OCI-LY7 (cell line): ENCODE measurements at regions not wholly inside any gene's neighbourhood (a gene's known extent, or its start where the extent isn't known, plus 50 kb on each side); places are given as distances from the start of the nearest gene placed in this dataset.

Source experiments
- BruUV-seq: library from RNA; stranded (reverse); fragments of 400-500 nt; replicated peaks from 2 replicates; lab custom pipeline; 2021; lab: Mats Ljungman, UMichigan
- CTCF ChIA-PET: fragments of 300-600 bp; sonication (Branson Sonifier 250); formaldehyde crosslinking; loops from one replicate; lab custom pipeline; 2022; ENCODE audit warnings: antibody characterized with exemption; ENCODE audit not compliant: unreplicated experiment; lab: Charles Lee
- POLR2A ChIA-PET: fragments of 300-600 bp; sonication (Branson Sonifier 250); formaldehyde crosslinking; loops from one replicate; lab custom pipeline; 2022; ENCODE audit warnings: antibody characterized with exemption; lab: Charles Lee
- DNase-seq: peaks from one replicate; pipeline ENCODE4 v3.0.0-alpha.2; 2015; ENCODE audit warnings: low spot score
- H2AFZ ChIP-seq: fragments of 200-600 bp; sonication (generic), shearing (Covaris generic); 2 replicates; pipeline ENCODE4 v1.6.1; 2014; ENCODE audit warnings: mild to moderate bottlenecking, antibody characterized with exemption, low read length, moderate library complexity
- H3K27ac ChIP-seq: fragments of 200-600 bp; sonication (generic); 2 replicates; pipeline ENCODE4 v1.5.1; 2014; ENCODE audit warnings: mixed run types, low read depth, mild to moderate bottlenecking, moderate library complexity, low read length, inconsistent platforms; ENCODE audit not compliant: poor library complexity, severe bottlenecking
- H3K36me3 ChIP-seq: fragments of 200-600 bp; sonication (generic); 2 replicates; pipeline ENCODE4 v1.6.1; 2014; ENCODE audit warnings: mild to moderate bottlenecking, antibody characterized with exemption, low read length, moderate library complexity, mixed read lengths; ENCODE audit not compliant: insufficient read depth
- H3K4me1 ChIP-seq: fragments of 200-600 bp; sonication (generic); 2 replicates; pipeline ENCODE4 v1.5.1; 2014; ENCODE audit warnings: mild to moderate bottlenecking, low read length; ENCODE audit not compliant: insufficient read depth, poor library complexity, severe bottlenecking
- H3K4me2 ChIP-seq: fragments of 200-600 bp; sonication (generic); 2 replicates; pipeline ENCODE4 v1.6.1; 2014; ENCODE audit warnings: mild to moderate bottlenecking, low read length
- H3K4me3 ChIP-seq: fragments of 200-600 bp; sonication (generic); 2 replicates; pipeline ENCODE4 v1.5.1; 2014; ENCODE audit warnings: mild to moderate bottlenecking, low read depth, low read length; ENCODE audit not compliant: poor library complexity, severe bottlenecking
- H3K79me2 ChIP-seq: fragments of 200-600 bp; sonication (generic); 2 replicates; pipeline ENCODE4 v1.6.1; 2016; ENCODE audit warnings: low read depth, mild to moderate bottlenecking, low read length, moderate library complexity, mixed read lengths; ENCODE audit not compliant: insufficient read depth
- H3K9me2 ChIP-seq: fragments of 200-600 bp; sonication (generic); 2 replicates; pipeline ENCODE4 v1.6.1; 2016; ENCODE audit warnings: mild to moderate bottlenecking, low read length, mixed read lengths; ENCODE audit not compliant: insufficient read depth
- H3K9me3 ChIP-seq: fragments of 200-600 bp; sonication (generic); 2 replicates; pipeline ENCODE4 v1.6.1; 2014; ENCODE audit warnings: mild to moderate bottlenecking, mixed run types, low read length, mixed read lengths
- H4K20me1 ChIP-seq: fragments of 200-600 bp; sonication (generic); 2 replicates; pipeline ENCODE4 v1.6.1; 2014; ENCODE audit warnings: mild to moderate bottlenecking, antibody characterized with exemption, low read length, moderate library complexity, mixed read lengths; ENCODE audit not compliant: insufficient read depth
- EZH2phosphoT487 ChIP-seq: fragments of 200-600 bp; sonication (generic); IDR thresholded peaks from 2 replicates; pipeline ENCODE4 v1.6.1; 2018; ENCODE audit warnings: low read depth, borderline replicate concordance, mild to moderate bottlenecking, mixed run types, antibody characterized with exemption, low read length, moderate library complexity, mixed read lengths
- intact Hi-C: fragments of 100-400 bp; cut with micrococcal nuclease; formaldehyde crosslinking; loops from one replicate; pipeline ENCODE4 v1.10.0; 2022; ENCODE audit not compliant: unreplicated experiment
- TF ChIP-seq, protein P1 (sequence below): fragments of 200-600 bp; sonication (generic); conservative IDR thresholded peaks from 2 replicates; pipeline ENCODE4 v1.5.1; 2014; ENCODE audit warnings: mild to moderate bottlenecking, antibody characterized with exemption, low read length, moderate library complexity, mixed read lengths

DNA sequence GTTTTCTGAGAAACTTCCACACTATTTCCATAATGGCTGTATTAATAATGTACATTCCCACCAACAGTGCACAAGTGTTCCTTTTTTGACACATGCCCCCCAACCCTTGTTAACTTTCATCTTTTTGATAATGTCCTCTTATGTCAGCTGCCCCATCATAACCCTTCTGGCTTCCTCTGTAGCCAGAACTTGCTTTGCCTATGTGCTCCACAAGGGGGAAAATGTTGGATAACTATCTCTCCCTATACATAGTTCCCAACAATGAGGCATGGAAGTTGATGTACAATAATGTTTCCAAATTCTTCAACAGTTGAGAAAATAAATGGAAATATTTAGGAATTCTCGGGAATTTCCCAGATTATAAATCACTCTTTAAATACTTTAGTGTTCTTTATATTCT lies 142.9 kb downstream of the ASB9 start:
- no TSS peak for BruUV-seq
- Histone ChIP-seq H3K9me2 (no peaks in the 10 kb centered on the region), H3K79me2 (no peaks in the 10 kb centered on the region), H3K4me1 (no peaks in the 10 kb centered on the region), H2AFZ (no peak overlapping the region), H3K4me3 (no peak overlapping the region), H3K36me3 (no peaks in the 10 kb centered on the region), H4K20me1 (no peaks in the 10 kb centered on the region), H3K27ac (no peak overlapping the region), H3K9me3 (no peaks in the 10 kb centered on the region), H3K4me2 (no peak overlapping the region)
- CTCF ChIA-PET, result no interaction called here
- intact Hi-C loops, result no loop called here
- TF ChIP-seq, protein P1, sequence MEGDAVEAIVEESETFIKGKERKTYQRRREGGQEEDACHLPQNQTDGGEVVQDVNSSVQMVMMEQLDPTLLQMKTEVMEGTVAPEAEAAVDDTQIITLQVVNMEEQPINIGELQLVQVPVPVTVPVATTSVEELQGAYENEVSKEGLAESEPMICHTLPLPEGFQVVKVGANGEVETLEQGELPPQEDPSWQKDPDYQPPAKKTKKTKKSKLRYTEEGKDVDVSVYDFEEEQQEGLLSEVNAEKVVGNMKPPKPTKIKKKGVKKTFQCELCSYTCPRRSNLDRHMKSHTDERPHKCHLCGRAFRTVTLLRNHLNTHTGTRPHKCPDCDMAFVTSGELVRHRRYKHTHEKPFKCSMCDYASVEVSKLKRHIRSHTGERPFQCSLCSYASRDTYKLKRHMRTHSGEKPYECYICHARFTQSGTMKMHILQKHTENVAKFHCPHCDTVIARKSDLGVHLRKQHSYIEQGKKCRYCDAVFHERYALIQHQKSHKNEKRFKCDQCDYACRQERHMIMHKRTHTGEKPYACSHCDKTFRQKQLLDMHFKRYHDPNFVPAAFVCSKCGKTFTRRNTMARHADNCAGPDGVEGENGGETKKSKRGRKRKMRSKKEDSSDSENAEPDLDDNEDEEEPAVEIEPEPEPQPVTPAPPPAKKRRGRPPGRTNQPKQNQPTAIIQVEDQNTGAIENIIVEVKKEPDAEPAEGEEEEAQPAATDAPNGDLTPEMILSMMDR, result no peak
- no peak for TF ChIP-seq EZH2phosphoT487
- DNase-seq, result no peak
- POLR2A ChIA-PET, result no interaction called here

DNA sequence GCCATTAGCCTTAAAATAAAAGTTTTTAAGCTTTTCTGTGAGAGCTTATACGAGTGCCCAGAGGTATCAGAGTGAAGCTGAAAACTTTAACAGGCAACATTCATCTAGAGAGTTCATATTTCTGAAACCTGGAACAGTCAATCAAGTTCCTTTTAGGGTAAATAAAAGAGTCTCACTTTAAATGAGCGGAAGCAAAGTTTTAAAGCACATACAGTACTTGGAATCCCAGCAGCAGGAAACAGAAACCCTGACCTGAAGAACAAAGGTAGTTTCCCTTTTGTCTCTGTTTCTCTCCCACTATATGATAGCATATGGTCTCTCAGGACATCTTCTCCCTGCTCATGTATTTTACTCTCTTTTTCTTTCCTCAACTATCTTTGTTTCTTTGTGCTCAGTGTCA lies 153.0 kb downstream of the ASB9 start:
- POLR2A ChIA-PET, result no interaction called here
- no peak for DNase-seq
- intact Hi-C loops, result no loop called here
- Histone ChIP-seq H3K4me2 (no peak overlapping the region), H3K79me2 (no peaks in the 10 kb centered on the region), H4K20me1 (no peaks in the 10 kb centered on the region), H2AFZ (no peak overlapping the region), H3K4me3 (no peak overlapping the region), H3K4me1 (no peaks in the 10 kb centered on the region), H3K36me3 (no peaks in the 10 kb centered on the region), H3K9me3 (no peaks in the 10 kb centered on the region), H3K9me2 (no peaks in the 10 kb centered on the region), H3K27ac (no peak overlapping the region)
- TF ChIP-seq, protein P1, result no peak
- no peak for TF ChIP-seq EZH2phosphoT487
- no TSS peak for BruUV-seq
- CTCF ChIA-PET, result no interaction called here

DNA sequence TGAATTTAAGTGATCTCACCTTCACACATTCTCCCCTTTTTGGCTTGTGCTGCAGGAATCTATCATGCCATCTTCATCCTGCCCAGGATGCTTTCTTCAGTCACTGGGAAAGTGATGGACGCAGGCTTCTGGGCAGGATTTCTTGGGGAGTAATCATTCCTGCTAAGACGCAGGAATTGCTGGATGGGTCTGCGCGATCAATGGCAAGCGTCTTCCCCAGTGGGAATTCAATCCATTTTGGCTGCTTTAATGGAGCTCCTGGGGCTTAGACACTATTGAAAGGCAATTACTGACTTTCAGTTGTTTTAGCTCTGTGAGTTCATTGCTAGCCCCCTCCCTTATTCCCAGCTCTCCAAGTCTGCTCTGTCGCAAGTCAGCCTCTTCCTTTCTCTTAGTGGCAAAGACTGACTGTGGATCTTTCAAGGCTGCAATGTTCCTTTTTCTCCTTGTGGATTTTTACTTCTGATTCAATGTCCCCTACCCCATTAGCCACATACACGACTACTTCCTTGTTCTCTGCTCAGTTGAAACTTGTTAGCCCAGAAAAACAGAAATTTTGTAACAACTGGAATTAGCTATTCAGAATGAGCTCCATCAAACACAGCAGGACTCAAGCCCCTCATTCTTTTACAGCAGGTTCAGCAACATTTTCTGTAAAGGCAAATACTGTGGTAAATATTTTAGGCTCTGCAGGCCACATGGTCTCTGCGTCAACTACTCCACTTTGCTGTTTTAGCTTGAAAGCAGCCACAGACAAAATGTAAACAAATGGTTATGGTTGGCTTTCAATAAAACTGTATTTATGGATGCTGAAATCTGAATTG lies 154.9 kb downstream of the ASB9 start:
- Histone ChIP-seq H3K4me1 (no peaks in the 10 kb centered on the region), H2AFZ (no peak overlapping the region), H3K4me2 (no peak overlapping the region), H3K27ac (no peak overlapping the region), H4K20me1 (no peaks in the 10 kb centered on the region), H3K36me3 (no peaks in the 10 kb centered on the region), H3K9me2 (no peaks in the 10 kb centered on the region), H3K9me3 (no peaks in the 10 kb centered on the region), H3K79me2 (no peaks in the 10 kb centered on the region), H3K4me3 (no peak overlapping the region)
- TF ChIP-seq, protein P1, result no peak
- no peak for TF ChIP-seq EZH2phosphoT487
- ChIA-PET POLR2A (interaction anchor here (0.7 kb wide), 1 partner anchor 1293 kb away, joined by 3 read pairs; no protein-coding TSS in a partner anchor), CTCF (no interaction called here)
- BruUV-seq, result no TSS peak
- no peak for DNase-seq
- intact Hi-C loops, result no loop called here
